ENCODE measurements at regions not wholly inside any gene's neighbourhood (a gene's known extent, or its start where the extent isn't known, plus 50 kb on each side); places are given as distances from the start of the nearest gene placed in this dataset.

GRCh38 chr4:22897520-22898108 lies 204.9 kb downstream of the GBA3 start:
- TF ChIP-seq CTCF (IDR thresholded peaks at IDR 0.05), result peak; percentile 77
- TF ChIP-seq SIN3A (IDR thresholded peaks at IDR 0.05; ENCODE audit: borderline replicate concordance, insufficient read depth, low read depth, low read length), result no peak
